WTC11 (cell line): ENCODE measurements at regions not wholly inside any gene's neighbourhood (a gene's known extent, or its start where the extent isn't known, plus 50 kb on each side); places are given as distances from the start of the nearest gene placed in this dataset.

Experiments used
- ATF1 ChIP-seq: sonication (generic); formaldehyde crosslinking; IDR thresholded peaks from 2 replicates; pipeline ENCODE4 v1.8.1; 2023; ENCODE audit warnings: mild to moderate bottlenecking, moderate library complexity, missing genetic modification reagents
- ATF3 ChIP-seq: sonication (generic); formaldehyde crosslinking; conservative IDR thresholded peaks from 2 replicates; pipeline ENCODE4 v1.8.1; 2022; ENCODE audit warnings: mild to moderate bottlenecking, missing genetic modification reagents
- CBFB ChIP-seq: sonication (generic); formaldehyde crosslinking; IDR thresholded peaks from 2 replicates; pipeline ENCODE4 v1.8.1; 2022; ENCODE audit warnings: mild to moderate bottlenecking, low read depth, missing genetic modification reagents
- ESRRA ChIP-seq: sonication (generic); formaldehyde crosslinking; IDR thresholded peaks from 2 replicates; pipeline ENCODE4 v1.8.1; 2022; ENCODE audit warnings: mild to moderate bottlenecking, missing genetic modification reagents, borderline replicate concordance
- FOXJ3 ChIP-seq: sonication (generic); formaldehyde crosslinking; IDR thresholded peaks from 2 replicates; pipeline ENCODE4 v1.9.0; 2021; ENCODE audit warnings: missing genetic modification reagents, mild to moderate bottlenecking, borderline replicate concordance
- NR3C1 ChIP-seq: sonication (generic); formaldehyde crosslinking; conservative IDR thresholded peaks from 2 replicates; pipeline ENCODE4 v1.8.1; 2023; ENCODE audit warnings: low read depth, mild to moderate bottlenecking, missing genetic modification reagents
- TP53 ChIP-seq: sonication (generic); formaldehyde crosslinking; IDR thresholded peaks from 2 replicates; pipeline ENCODE4 v1.8.1; 2023; ENCODE audit warnings: mild to moderate bottlenecking, missing genetic modification reagents
- USF1 ChIP-seq: sonication (generic); formaldehyde crosslinking; IDR thresholded peaks from 2 replicates; pipeline ENCODE4 v1.8.0; 2022; ENCODE audit warnings: mild to moderate bottlenecking, missing genetic modification reagents
- ZNF317 ChIP-seq: sonication (generic); formaldehyde crosslinking; IDR thresholded peaks from 2 replicates; pipeline ENCODE4 v1.8.1; 2023; ENCODE audit warnings: low read depth, mild to moderate bottlenecking, moderate library complexity, missing genetic modification reagents, borderline replicate concordance
- ZNF425 ChIP-seq: fragments of 250-450 bp; sonication (Bioruptor Pico); conservative IDR thresholded peaks from 2 replicates; pipeline ENCODE4 v1.9.0; 2021; ENCODE audit warnings: mild to moderate bottlenecking
- TF ChIP-seq, protein P1 (sequence below): sonication (generic); formaldehyde crosslinking; IDR thresholded peaks from 2 replicates; pipeline ENCODE4 v1.8.1; 2023; ENCODE audit warnings: mild to moderate bottlenecking, missing genetic modification reagents, borderline replicate concordance
- TF ChIP-seq, protein P2 (sequence below): fragments of 250-450 bp; sonication (Bioruptor Pico); IDR thresholded peaks from 2 replicates; pipeline ENCODE4 v1.9.0; 2021; ENCODE audit warnings: mild to moderate bottlenecking
- TF ChIP-seq, protein P3 (sequence below): sonication (generic); formaldehyde crosslinking; IDR thresholded peaks from 2 replicates; pipeline ENCODE4 v1.8.0; 2022; ENCODE audit warnings: mild to moderate bottlenecking, missing genetic modification reagents
- TF ChIP-seq, protein P4 (sequence below): sonication (generic); formaldehyde crosslinking; IDR thresholded peaks from 2 replicates; pipeline ENCODE4 v1.8.1; 2022; ENCODE audit warnings: mild to moderate bottlenecking, missing genetic modification reagents, moderate library complexity, borderline replicate concordance

DNA sequence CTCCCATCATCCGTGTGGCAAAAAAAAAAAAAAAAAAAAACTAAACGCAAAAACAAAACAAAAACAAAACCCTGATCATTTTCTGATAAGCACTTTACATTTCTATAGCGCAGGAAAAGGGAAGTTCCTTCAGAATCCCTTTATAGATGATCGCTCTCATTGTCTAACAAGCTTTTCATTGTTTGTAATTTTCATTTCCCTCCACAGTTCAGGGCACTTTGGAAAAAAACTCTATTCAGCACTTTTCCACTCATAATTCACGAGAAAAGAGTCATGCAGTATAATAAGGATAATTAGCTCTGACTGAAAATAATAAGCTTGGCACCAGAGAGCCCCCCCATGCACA, 89.4 kb upstream of the ATXN1 start (continued):
- TF ChIP-seq, protein P1, sequence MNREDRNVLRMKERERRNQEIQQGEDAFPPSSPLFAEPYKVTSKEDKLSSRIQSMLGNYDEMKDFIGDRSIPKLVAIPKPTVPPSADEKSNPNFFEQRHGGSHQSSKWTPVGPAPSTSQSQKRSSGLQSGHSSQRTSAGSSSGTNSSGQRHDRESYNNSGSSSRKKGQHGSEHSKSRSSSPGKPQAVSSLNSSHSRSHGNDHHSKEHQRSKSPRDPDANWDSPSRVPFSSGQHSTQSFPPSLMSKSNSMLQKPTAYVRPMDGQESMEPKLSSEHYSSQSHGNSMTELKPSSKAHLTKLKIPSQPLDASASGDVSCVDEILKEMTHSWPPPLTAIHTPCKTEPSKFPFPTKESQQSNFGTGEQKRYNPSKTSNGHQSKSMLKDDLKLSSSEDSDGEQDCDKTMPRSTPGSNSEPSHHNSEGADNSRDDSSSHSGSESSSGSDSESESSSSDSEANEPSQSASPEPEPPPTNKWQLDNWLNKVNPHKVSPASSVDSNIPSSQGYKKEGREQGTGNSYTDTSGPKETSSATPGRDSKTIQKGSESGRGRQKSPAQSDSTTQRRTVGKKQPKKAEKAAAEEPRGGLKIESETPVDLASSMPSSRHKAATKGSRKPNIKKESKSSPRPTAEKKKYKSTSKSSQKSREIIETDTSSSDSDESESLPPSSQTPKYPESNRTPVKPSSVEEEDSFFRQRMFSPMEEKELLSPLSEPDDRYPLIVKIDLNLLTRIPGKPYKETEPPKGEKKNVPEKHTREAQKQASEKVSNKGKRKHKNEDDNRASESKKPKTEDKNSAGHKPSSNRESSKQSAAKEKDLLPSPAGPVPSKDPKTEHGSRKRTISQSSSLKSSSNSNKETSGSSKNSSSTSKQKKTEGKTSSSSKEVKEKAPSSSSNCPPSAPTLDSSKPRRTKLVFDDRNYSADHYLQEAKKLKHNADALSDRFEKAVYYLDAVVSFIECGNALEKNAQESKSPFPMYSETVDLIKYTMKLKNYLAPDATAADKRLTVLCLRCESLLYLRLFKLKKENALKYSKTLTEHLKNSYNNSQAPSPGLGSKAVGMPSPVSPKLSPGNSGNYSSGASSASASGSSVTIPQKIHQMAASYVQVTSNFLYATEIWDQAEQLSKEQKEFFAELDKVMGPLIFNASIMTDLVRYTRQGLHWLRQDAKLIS (CRISPR knock-in tag) = no peak
- TF ChIP-seq ATF3 (CRISPR knock-in tag) (no peak), ZNF425 (CRISPR knock-in tag) (no peak), CBFB (CRISPR knock-in tag) (no peak), ESRRA (CRISPR knock-in tag) (no peak), ZNF317 (no peak), USF1 (CRISPR knock-in tag) (no peak), ATF1 (CRISPR knock-in tag) (no peak), TP53 (no peak), FOXJ3 (CRISPR knock-in tag) (no peak), NR3C1 (CRISPR knock-in tag) (no peak)
- TF ChIP-seq, protein P2, sequence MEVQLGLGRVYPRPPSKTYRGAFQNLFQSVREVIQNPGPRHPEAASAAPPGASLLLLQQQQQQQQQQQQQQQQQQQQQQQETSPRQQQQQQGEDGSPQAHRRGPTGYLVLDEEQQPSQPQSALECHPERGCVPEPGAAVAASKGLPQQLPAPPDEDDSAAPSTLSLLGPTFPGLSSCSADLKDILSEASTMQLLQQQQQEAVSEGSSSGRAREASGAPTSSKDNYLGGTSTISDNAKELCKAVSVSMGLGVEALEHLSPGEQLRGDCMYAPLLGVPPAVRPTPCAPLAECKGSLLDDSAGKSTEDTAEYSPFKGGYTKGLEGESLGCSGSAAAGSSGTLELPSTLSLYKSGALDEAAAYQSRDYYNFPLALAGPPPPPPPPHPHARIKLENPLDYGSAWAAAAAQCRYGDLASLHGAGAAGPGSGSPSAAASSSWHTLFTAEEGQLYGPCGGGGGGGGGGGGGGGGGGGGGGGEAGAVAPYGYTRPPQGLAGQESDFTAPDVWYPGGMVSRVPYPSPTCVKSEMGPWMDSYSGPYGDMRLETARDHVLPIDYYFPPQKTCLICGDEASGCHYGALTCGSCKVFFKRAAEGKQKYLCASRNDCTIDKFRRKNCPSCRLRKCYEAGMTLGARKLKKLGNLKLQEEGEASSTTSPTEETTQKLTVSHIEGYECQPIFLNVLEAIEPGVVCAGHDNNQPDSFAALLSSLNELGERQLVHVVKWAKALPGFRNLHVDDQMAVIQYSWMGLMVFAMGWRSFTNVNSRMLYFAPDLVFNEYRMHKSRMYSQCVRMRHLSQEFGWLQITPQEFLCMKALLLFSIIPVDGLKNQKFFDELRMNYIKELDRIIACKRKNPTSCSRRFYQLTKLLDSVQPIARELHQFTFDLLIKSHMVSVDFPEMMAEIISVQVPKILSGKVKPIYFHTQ = no peak
- TF ChIP-seq, protein P3, sequence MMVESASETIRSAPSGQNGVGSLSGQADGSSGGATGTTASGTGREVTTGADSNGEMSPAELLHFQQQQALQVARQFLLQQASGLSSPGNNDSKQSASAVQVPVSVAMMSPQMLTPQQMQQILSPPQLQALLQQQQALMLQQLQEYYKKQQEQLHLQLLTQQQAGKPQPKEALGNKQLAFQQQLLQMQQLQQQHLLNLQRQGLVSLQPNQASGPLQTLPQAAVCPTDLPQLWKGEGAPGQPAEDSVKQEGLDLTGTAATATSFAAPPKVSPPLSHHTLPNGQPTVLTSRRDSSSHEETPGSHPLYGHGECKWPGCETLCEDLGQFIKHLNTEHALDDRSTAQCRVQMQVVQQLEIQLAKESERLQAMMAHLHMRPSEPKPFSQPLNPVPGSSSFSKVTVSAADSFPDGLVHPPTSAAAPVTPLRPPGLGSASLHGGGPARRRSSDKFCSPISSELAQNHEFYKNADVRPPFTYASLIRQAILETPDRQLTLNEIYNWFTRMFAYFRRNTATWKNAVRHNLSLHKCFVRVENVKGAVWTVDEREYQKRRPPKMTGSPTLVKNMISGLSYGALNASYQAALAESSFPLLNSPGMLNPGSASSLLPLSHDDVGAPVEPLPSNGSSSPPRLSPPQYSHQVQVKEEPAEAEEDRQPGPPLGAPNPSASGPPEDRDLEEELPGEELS = no peak
- TF ChIP-seq, protein P4, sequence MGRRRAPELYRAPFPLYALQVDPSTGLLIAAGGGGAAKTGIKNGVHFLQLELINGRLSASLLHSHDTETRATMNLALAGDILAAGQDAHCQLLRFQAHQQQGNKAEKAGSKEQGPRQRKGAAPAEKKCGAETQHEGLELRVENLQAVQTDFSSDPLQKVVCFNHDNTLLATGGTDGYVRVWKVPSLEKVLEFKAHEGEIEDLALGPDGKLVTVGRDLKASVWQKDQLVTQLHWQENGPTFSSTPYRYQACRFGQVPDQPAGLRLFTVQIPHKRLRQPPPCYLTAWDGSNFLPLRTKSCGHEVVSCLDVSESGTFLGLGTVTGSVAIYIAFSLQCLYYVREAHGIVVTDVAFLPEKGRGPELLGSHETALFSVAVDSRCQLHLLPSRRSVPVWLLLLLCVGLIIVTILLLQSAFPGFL = no peak
